Body of pancreas (tissue), 4 donors: ENCODE measurements at regions not wholly inside any gene's neighbourhood (a gene's known extent, or its start where the extent isn't known, plus 50 kb on each side); places are given as distances from the start of the nearest gene placed in this dataset.

ENCODE experiments used
- ATAC-seq: fragments of 150-250 bp; one replicate; pipeline ENCODE4 v1.9.1; 2016
- DNase-seq, 4 donors: peaks; one replicate each; pipeline ENCODE4 v3.0.0-alpha.2; 2019
- H3K27ac ChIP-seq, 4 donors: fragments of 200-600 bp; sonication (generic); 1 replicate in 3 of 4; 2 replicates in 1 of 4; pipeline versions ENCODE4 v1.5.1 to v1.6.1; 2016 to 2019; ENCODE audit warnings: mild to moderate bottlenecking in 1 of 4, mixed read lengths in 1 of 4, moderate library complexity in 1 of 4
- H3K27me3 ChIP-seq, 2 donors: fragments of 200-600 bp; sonication (generic); one replicate each; pipeline ENCODE4 v1.6.0; 2016; ENCODE audit warnings: mild to moderate bottlenecking in 1 of 2
- H3K36me3 ChIP-seq, 2 donors: fragments of 200-600 bp; sonication (generic); replicated peaks in 1 of 2; 2 replicates each; pipeline ENCODE4 v1.5.1; 2016; ENCODE audit warnings: low read depth in 2 of 2; ENCODE audit not compliant: insufficient read depth in 1 of 2
- H3K4me1 ChIP-seq: fragments of 200-600 bp; sonication (generic); one replicate; pipeline ENCODE4 v1.6.0; 2016
- H3K4me3 ChIP-seq, 2 donors: fragments of 200-600 bp; sonication (generic); 1 replicate in 1 of 2; 2 replicates in 1 of 2; pipeline ENCODE4 v1.5.1; 2016 to 2019
- H3K9me3 ChIP-seq, 3 donors: fragments of 200-600 bp; sonication (generic); 1 replicate in 2 of 3; 2 replicates in 1 of 3; pipeline ENCODE4 v1.5.1; 2016
- CTCF ChIP-seq, 7 experiments: fragments of 450-650 bp in 4 of 7; fragments of 200-600 bp in 3 of 7; sonication (generic) in 3 of 7; IDR thresholded peaks; one replicate each; pipeline ENCODE4 v1.5.1; 2016 to 2019; ENCODE audit warnings: antibody characterized with exemption in 7 of 7
- POLR2A ChIP-seq, 3 donors: fragments of 450-650 bp; IDR thresholded peaks; one replicate each; pipeline ENCODE4 v1.6.1; 2016; ENCODE audit warnings: antibody characterized with exemption in 3 of 3, mild to moderate bottlenecking in 2 of 3
- WGBS, 2 donors: methylation state at CpG; one replicate each; pipeline ENCODE4 v1.1.5; 2017; 5-methylcytosine and 5-hydroxymethylcytosine counted together
- intact Hi-C: fragments of 100-400 bp; cut with DNase I; formaldehyde crosslinking; loops from one replicate; pipeline ENCODE4 v1.15.1; 2023

GRCh38 chr4:59565836-59566235 is 1634.3 kb upstream of the ADGRL3 start:
- no peak overlapping the region for H3K4me3 ChIP-seq
- no peak overlapping the region for H3K27ac ChIP-seq
- H3K9me3 ChIP-seq: no peaks in the 10 kb centered on the region
- H3K36me3 ChIP-seq: no peaks in the 10 kb centered on the region
- no peaks in the 10 kb centered on the region for H3K4me1 ChIP-seq
- TF ChIP-seq CTCF (IDR thresholded peaks at IDR 0.05) (no peak), POLR2A (IDR thresholded peaks at IDR 0.05) (no peak)
- intact Hi-C loops: no loop called here
- no peaks in the 10 kb centered on the region for H3K27me3 ChIP-seq
- no peak for ATAC-seq
- WGBS, 2 donors: 36 to 42% methylated on average over 1 of the region's 1 CpG
- no peak for DNase-seq

GRCh38 chr4:59570860-59571476 is 1629.2 kb upstream of the ADGRL3 start:
- ATAC-seq (no peak), DNase-seq (no peak)
- H3K9me3 ChIP-seq: no peaks in the 10 kb centered on the region
- H3K27ac ChIP-seq: no peak overlapping the region
- intact Hi-C loops: no loop called here
- no peaks in the 10 kb centered on the region for H3K4me1 ChIP-seq
- H3K27me3 ChIP-seq: no peaks in the 10 kb centered on the region
- H3K36me3 ChIP-seq: no peaks in the 10 kb centered on the region
- TF ChIP-seq CTCF (IDR thresholded peaks at IDR 0.05) (no peak), POLR2A (IDR thresholded peaks at IDR 0.05) (no peak)
- 21 to 32% methylated on average over 2 of the region's 2 CpGs for WGBS, 2 donors
- H3K4me3 ChIP-seq: no peak overlapping the region

- TF ChIP-seq POLR2A (IDR thresholded peaks at IDR 0.05) (no peak), CTCF (IDR thresholded peaks at IDR 0.05) (no peak)
- no peaks in the 10 kb centered on the region for H3K9me3 ChIP-seq
- no peaks in the 10 kb centered on the region for H3K27me3 ChIP-seq
- no peaks in the 10 kb centered on the region for H3K4me1 ChIP-seq
- no peak for ATAC-seq
- H3K4me3 ChIP-seq: no peak overlapping the region
- H3K27ac ChIP-seq: no peak overlapping the region
- intact Hi-C loops: no loop called here
- no peak for DNase-seq
- no peaks in the 10 kb centered on the region for H3K36me3 ChIP-seq
- WGBS, 2 donors: 64 to 71% methylated on average over 9 of the region's 9 CpGs
Measured at GRCh38 chr4:59571805-59572430, 1628.2 kb upstream of the ADGRL3 start.

GRCh38 chr4:59583845-59584568 is 1616.1 kb upstream of the ADGRL3 start:
- Histone ChIP-seq H3K4me3 (no peak overlapping the region), H3K4me1 (no peaks in the 10 kb centered on the region), H3K27me3 (no peaks in the 10 kb centered on the region), H3K9me3 (no peaks in the 10 kb centered on the region), H3K27ac (no peak overlapping the region), H3K36me3 (no peaks in the 10 kb centered on the region)
- TF ChIP-seq CTCF (IDR thresholded peaks at IDR 0.05) (no peak), POLR2A (IDR thresholded peaks at IDR 0.05) (no peak)
- ATAC-seq: no peak
- DNase-seq: no peak
- intact Hi-C loops: no loop called here
- 58 to 68% methylated on average over 6 to 10 of the region's 10 CpGs for WGBS, 2 donors
